ENCODE measurements at regions not wholly inside any gene's neighbourhood (a gene's known extent, or its start where the extent isn't known, plus 50 kb on each side); places are given as distances from the start of the nearest gene placed in this dataset.

- Histone ChIP-seq H3K9ac (ENCODE audit: extremely low read depth, insufficient read length, low read length) (no peak overlapping the region), H3K9me3 (ENCODE audit: control insufficient read depth, low read depth, low read length) (no peaks in the 10 kb centered on the region), H2BK120ac (ENCODE audit: low read depth, low read length, poor library complexity, severe bottlenecking) (no peak overlapping the region), H3K23me2 (ENCODE audit: insufficient read length, low read depth, low read length, poor library complexity, severe bottlenecking) (no peaks in the 10 kb centered on the region), H3K27me3 (ENCODE audit: insufficient read depth, low read length) (no peaks in the 10 kb centered on the region), H3K27ac (ENCODE audit: insufficient read length, low read depth, low read length) (no peak overlapping the region), H3K56ac (ENCODE audit: insufficient read length, low read depth, low read length) (no peak overlapping the region), H2BK5ac (ENCODE audit: insufficient read length, low read length) (no peak overlapping the region), H3K18ac (ENCODE audit: insufficient read length, low read depth, low read length) (no peak overlapping the region), H3K23ac (ENCODE audit: insufficient read length, low read depth, low read length) (no peak overlapping the region), H3K4me1 (ENCODE audit: insufficient read depth, low read length) (peaks cover 9% of the 10 kb centered on the region; the same call in 1 of the 2 replicates), H4K8ac (replicated peaks; ENCODE audit: insufficient read length, low read depth, low read length) (no peak overlapping the region), H3K79me2 (ENCODE audit: insufficient read depth, low read length) (no peaks in the 10 kb centered on the region), H2AFZ (ENCODE audit: low read length) (no peak overlapping the region), H4K20me1 (ENCODE audit: control insufficient read depth, insufficient read depth, insufficient read length) (no peaks in the 10 kb centered on the region), H4K91ac (ENCODE audit: insufficient read length, low read depth, low read length) (no peak overlapping the region), H3K14ac (ENCODE audit: insufficient read depth, low read length) (no peak overlapping the region), H2AK5ac (ENCODE audit: insufficient read length, low read length) (no peak overlapping the region), H4K5ac (ENCODE audit: insufficient read length, low read depth, low read length) (no peak overlapping the region), H2BK12ac (ENCODE audit: insufficient read length, low read depth, low read length) (no peak overlapping the region), H2BK15ac (ENCODE audit: low read depth, low read length) (no peak overlapping the region), H2BK20ac (ENCODE audit: low read depth, low read length, poor library complexity, severe bottlenecking) (no peak overlapping the region), H3T11ph (ENCODE audit: low read length) (no peak overlapping the region), H3K4me2 (ENCODE audit: insufficient read depth, insufficient read length, low read length) (no peak overlapping the region), H3K79me1 (ENCODE audit: insufficient read depth, low read depth, low read length, poor library complexity, severe bottlenecking) (no peaks in the 10 kb centered on the region), H3K4ac (ENCODE audit: low read depth, low read length) (no peak overlapping the region)
- Mint-ChIP-seq H3K36me3 (ENCODE audit: insufficient read depth in 1 of 3, low read depth in 3 of 3) (peaks cover 0 to 4% (median 2%) of the 10 kb centered on the region in 3 experiments; a peak in 3 of 7 replicates), H3K27ac (no peak overlapping the region), H3K9me3 (no peaks in the 10 kb centered on the region; a peak in 1 of 5 replicates), H3K4me1 (peaks cover 48% of the 10 kb centered on the region in 2 experiments), H3K27me3 (ENCODE audit: low read depth) (no peaks in the 10 kb centered on the region; the same call in 1 of the 2 replicates), H3K4me3 (no peak overlapping the region)
- no CpG with 5 or more reads among the region's 4 CpGs for WGBS (ENCODE audit: extremely low coverage, insufficient read length, low lambda C conversion rate)
- no peak for DNase-seq
- TF ChIP-seq CTCF (conservative IDR thresholded peaks at IDR 0.05) = no peak
Observed at GRCh38 chr3:150116196-150116595, 145.5 kb upstream of the PFN2 start.
